HG03139 (cell line): ENCODE measurements at regions not wholly inside any gene's neighbourhood (a gene's known extent, or its start where the extent isn't known, plus 50 kb on each side); places are given as distances from the start of the nearest gene placed in this dataset.
"Not testable (repeated sequence)": the region's sequence is repeated elsewhere in the genome, so short reads cannot be mapped to it uniquely, and the experiment has no call there.

Source experiments
- ATAC-seq: cut with Tn5 transposase; IDR thresholded peaks from one replicate; pipeline ENCODE4 v1.9.1; 2021; ENCODE audit not compliant: unreplicated experiment

GRCh38 chr5:135143682-135144081 is 109.7 kb upstream of the PITX1 start:
- not testable (repeated sequence) for ATAC-seq

GRCh38 chr5:135141303-135142268 is 107.6 kb upstream of the PITX1 start:
- ATAC-seq = no peak

GRCh38 chr5:135140446-135141204 is 106.6 kb upstream of the PITX1 start:
- no peak for ATAC-seq

GRCh38 chr5:135139381-135140134 is 105.5 kb upstream of the PITX1 start:
- no peak for ATAC-seq

GRCh38 chr5:135138116-135138850 is 104.3 kb upstream of the PITX1 start:
- ATAC-seq = no peak

- no peak for ATAC-seq
Measured at GRCh38 chr5:135137146-135137915, 103.3 kb upstream of the PITX1 start.

GRCh38 chr5:135136546-135136945 is 102.5 kb upstream of the PITX1 start:
- no peak for ATAC-seq

- ATAC-seq = no peak
Measured at GRCh38 chr5:135135530-135136226, 101.7 kb upstream of the PITX1 start.

- ATAC-seq = no peak
Measured at GRCh38 chr5:135134691-135135381, 100.8 kb upstream of the PITX1 start.

GRCh38 chr5:135133698-135134515 is 99.9 kb upstream of the PITX1 start:
- no peak for ATAC-seq

GRCh38 chr5:135133181-135133580 is 99.2 kb upstream of the PITX1 start:
- ATAC-seq = no peak

- ATAC-seq = no peak
Measured at GRCh38 chr5:135131801-135132680, 98.0 kb upstream of the PITX1 start.

- ATAC-seq = no peak
Measured at GRCh38 chr5:135130261-135131215, 96.5 kb upstream of the PITX1 start.

GRCh38 chr5:135129307-135129706 is 95.3 kb upstream of the PITX1 start:
- no peak for ATAC-seq

- no peak for ATAC-seq
Measured at GRCh38 chr5:135128361-135128760, 94.3 kb upstream of the PITX1 start.
